Mesendoderm (in vitro differentiated cells): ENCODE measurements at regions not wholly inside any gene's neighbourhood (a gene's known extent, or its start where the extent isn't known, plus 50 kb on each side); places are given as distances from the start of the nearest gene placed in this dataset.
A peak's percentile ranks its signal among the peaks of the same experiment; 100 is the strongest.

ENCODE experiments used
- DNase-seq: peaks from one replicate; pipeline ENCODE4 v3.0.0; 2013
- H2AK5ac ChIP-seq: 2 replicates; pipeline ENCODE4 v1.6.1; 2013; ENCODE audit warnings: low read length, inconsistent platforms
- H2BK120ac ChIP-seq: 2 replicates; pipeline ENCODE4 v1.6.1; 2013; ENCODE audit warnings: low read depth, mild to moderate bottlenecking, low read length, moderate library complexity, mixed read lengths
- H2BK15ac ChIP-seq: replicated peaks from 2 replicates; pipeline ENCODE4 v1.6.1; 2013; ENCODE audit warnings: low read depth, mild to moderate bottlenecking, moderate library complexity
- H2BK5ac ChIP-seq: 2 replicates; pipeline ENCODE4 v1.6.1; 2013; ENCODE audit warnings: low read length, inconsistent platforms
- H3K18ac ChIP-seq: 2 replicates; pipeline ENCODE4 v1.6.1; 2013; ENCODE audit warnings: mild to moderate bottlenecking, low read length, mixed read lengths
- H3K23ac ChIP-seq: one replicate; pipeline ENCODE4 v1.6.1; 2013; ENCODE audit warnings: low read length
- H3K27ac ChIP-seq: 2 replicates; pipeline ENCODE4 v1.5.1; 2013; ENCODE audit warnings: low read depth, mild to moderate bottlenecking, inconsistent platforms, low read length, moderate library complexity
- H3K27me3 ChIP-seq: 2 replicates; pipeline ENCODE4 v1.6.1; 2013; ENCODE audit warnings: low read length, control low read depth, mild to moderate bottlenecking, inconsistent platforms; ENCODE audit not compliant: insufficient read depth, poor library complexity
- H3K36me3 ChIP-seq: 2 replicates; pipeline ENCODE4 v1.6.1; 2013; ENCODE audit warnings: low read length, inconsistent platforms; ENCODE audit not compliant: control insufficient read depth, insufficient read depth
- H3K4ac ChIP-seq: one replicate; pipeline ENCODE4 v1.6.1; 2013; ENCODE audit warnings: low read depth, mild to moderate bottlenecking, low read length, moderate library complexity
- H3K4me1 ChIP-seq: 2 replicates; pipeline ENCODE4 v1.6.1; 2013; ENCODE audit warnings: low read depth, low read length, inconsistent platforms; ENCODE audit not compliant: control insufficient read depth
- H3K4me2 ChIP-seq: 2 replicates; pipeline ENCODE4 v1.6.1; 2013; ENCODE audit warnings: low read length
- H3K4me3 ChIP-seq: 2 replicates; pipeline ENCODE4 v1.5.1; 2013; ENCODE audit warnings: mild to moderate bottlenecking, low read length
- H3K56ac ChIP-seq: one replicate; pipeline ENCODE4 v1.6.1; 2013; ENCODE audit warnings: low read length
- H3K79me1 ChIP-seq: 2 replicates; pipeline ENCODE4 v1.6.1; 2013; ENCODE audit warnings: low read length, inconsistent platforms
- H3K79me2 ChIP-seq: 2 replicates; pipeline ENCODE4 v1.6.1; 2013; ENCODE audit warnings: mild to moderate bottlenecking, low read length; ENCODE audit not compliant: control insufficient read depth, insufficient read depth
- H3K9ac ChIP-seq: 2 replicates; pipeline ENCODE4 v1.6.1; 2013; ENCODE audit warnings: low read length, inconsistent platforms
- H4K5ac ChIP-seq: one replicate; pipeline ENCODE4 v1.6.1; 2013; ENCODE audit warnings: low read length
- H4K8ac ChIP-seq: one replicate; pipeline ENCODE4 v1.6.1; 2013; ENCODE audit warnings: low read depth, mild to moderate bottlenecking, control low read depth, low read length, moderate library complexity
- WGBS: extraction: QIAGEN DNeasy Blood & Tissue Kit; methylation state at CpG from one replicate; pipeline ENCODE4 v1.1.7; 2013; ENCODE audit warnings: low lambda C conversion rate, missing lambda C conversion rate; ENCODE audit not compliant: insufficient coverage; ENCODE audit errors: extremely low coverage; 5-methylcytosine and 5-hydroxymethylcytosine counted together

DNA sequence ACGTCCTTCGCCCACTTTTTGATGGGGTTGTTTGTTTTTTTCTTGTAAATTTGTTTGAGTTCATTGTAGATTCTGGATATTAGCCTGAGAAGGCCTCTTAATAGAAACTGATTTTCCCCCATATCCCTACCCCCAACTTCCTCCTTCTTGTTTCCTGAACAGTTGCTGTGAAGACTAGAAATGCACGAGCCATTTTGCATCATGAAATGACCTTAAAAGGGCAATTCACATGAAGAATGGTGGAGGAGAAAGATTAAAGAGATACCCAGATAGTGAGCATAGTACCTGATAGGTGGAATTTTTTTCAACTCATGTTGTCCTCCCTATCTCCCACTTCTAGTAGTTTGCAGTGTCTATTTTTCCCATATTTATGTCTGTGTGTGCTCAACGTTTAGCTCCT, 55.2 kb upstream of the KCNH8 start:
- H3K56ac ChIP-seq, result no peak overlapping the region
- no peak overlapping the region for H2BK5ac ChIP-seq
- no peak overlapping the region for H4K8ac ChIP-seq
- H3K27me3 ChIP-seq, result no peaks in the 10 kb centered on the region
- H3K4me1 ChIP-seq, result no peaks in the 10 kb centered on the region
- no peak overlapping the region for H2BK15ac ChIP-seq
- H3K36me3 ChIP-seq, result no peaks in the 10 kb centered on the region
- DNase-seq, result no peak
- no peak overlapping the region for H2AK5ac ChIP-seq
- no peaks in the 10 kb centered on the region for H3K79me2 ChIP-seq
- no CpG with 5 or more reads among the region's 4 CpGs for WGBS
- no peak overlapping the region for H4K5ac ChIP-seq
- H3K4me3 ChIP-seq, result no peak overlapping the region
- no peak overlapping the region for H3K4ac ChIP-seq
- H3K79me1 ChIP-seq, result no peaks in the 10 kb centered on the region
- H3K9ac ChIP-seq, result no peak overlapping the region
- no peak overlapping the region for H3K27ac ChIP-seq
- no peak overlapping the region for H3K4me2 ChIP-seq
- H3K23ac ChIP-seq, result no peak overlapping the region
- H2BK120ac ChIP-seq, result no peak overlapping the region
- H3K18ac ChIP-seq, result no peak overlapping the region

DNA sequence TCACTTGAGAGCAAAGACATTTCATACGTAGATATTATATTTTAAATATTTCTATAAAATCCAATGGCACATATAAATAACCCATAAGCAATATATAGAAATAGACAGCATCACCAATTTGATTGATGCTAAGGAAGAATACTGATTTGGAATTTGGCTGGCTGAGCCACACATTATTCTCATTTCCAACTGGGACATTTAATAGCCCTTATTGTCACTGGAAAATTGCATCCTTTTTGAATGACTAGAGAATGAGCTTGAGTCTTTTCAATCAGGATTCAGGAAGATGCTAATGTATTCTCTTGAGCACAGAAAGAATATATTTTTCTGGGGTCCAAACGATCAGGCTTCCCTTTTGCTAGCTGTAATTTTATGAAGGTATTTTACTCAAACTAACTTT, 70.9 kb upstream of the KCNH8 start:
- H3K36me3 ChIP-seq, result no peaks in the 10 kb centered on the region
- no peak overlapping the region for H3K4me2 ChIP-seq
- no peak overlapping the region for H3K56ac ChIP-seq
- H4K5ac ChIP-seq, result no peak overlapping the region
- no peak overlapping the region for H3K9ac ChIP-seq
- H2BK120ac ChIP-seq, result no peak overlapping the region
- H2BK5ac ChIP-seq, result no peak overlapping the region
- no peaks in the 10 kb centered on the region for H3K79me2 ChIP-seq
- no peak overlapping the region for H4K8ac ChIP-seq
- 100% methylated on average over 1 of the region's 2 CpGs for WGBS
- no peak overlapping the region for H3K27ac ChIP-seq
- H3K4me1 ChIP-seq, result no peaks in the 10 kb centered on the region
- H3K4ac ChIP-seq, result no peak overlapping the region
- H3K4me3 ChIP-seq, result no peak overlapping the region
- no peak overlapping the region for H3K23ac ChIP-seq
- DNase-seq, result no peak
- no peak overlapping the region for H2BK15ac ChIP-seq
- no peak overlapping the region for H2AK5ac ChIP-seq
- H3K18ac ChIP-seq, result no peak overlapping the region
- no peaks in the 10 kb centered on the region for H3K79me1 ChIP-seq
- no peaks in the 10 kb centered on the region for H3K27me3 ChIP-seq

DNA sequence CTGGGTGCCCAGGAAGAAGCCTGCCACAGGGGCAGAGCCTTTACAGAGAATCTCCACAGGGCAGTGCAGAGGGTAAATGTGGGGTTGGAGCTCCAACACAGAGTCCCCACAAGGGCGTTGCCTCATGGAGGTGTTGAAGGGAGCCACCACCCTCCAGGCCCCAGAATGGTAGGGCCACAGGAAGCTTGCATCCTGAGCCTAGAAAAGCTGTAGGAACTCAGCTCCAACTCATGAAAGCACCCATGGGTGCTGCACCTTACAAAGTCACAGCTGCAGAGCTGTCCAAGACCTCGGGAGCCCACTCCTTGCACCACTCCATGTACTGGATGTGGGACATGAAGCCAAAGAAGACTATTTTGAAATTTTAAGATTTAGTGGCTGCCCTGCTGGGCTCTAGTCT, 73.3 kb upstream of the KCNH8 start:
- H3K27me3 ChIP-seq, result no peaks in the 10 kb centered on the region
- no peak overlapping the region for H4K5ac ChIP-seq
- no peak overlapping the region for H2BK15ac ChIP-seq
- H2AK5ac ChIP-seq, result no peak overlapping the region
- H2BK5ac ChIP-seq, result no peak overlapping the region
- H3K27ac ChIP-seq, result no peak overlapping the region
- no peak overlapping the region for H3K4ac ChIP-seq
- no peak overlapping the region for H2BK120ac ChIP-seq
- WGBS, result no CpG with 5 or more reads among the region's 2 CpGs
- no peak overlapping the region for H3K9ac ChIP-seq
- H3K18ac ChIP-seq, result no peak overlapping the region
- no peak overlapping the region for H3K23ac ChIP-seq
- DNase-seq, result no peak
- H3K79me1 ChIP-seq, result no peaks in the 10 kb centered on the region
- no peak overlapping the region for H3K56ac ChIP-seq
- no peaks in the 10 kb centered on the region for H3K79me2 ChIP-seq
- no peaks in the 10 kb centered on the region for H3K36me3 ChIP-seq
- H3K4me1 ChIP-seq, result no peaks in the 10 kb centered on the region
- no peak overlapping the region for H3K4me3 ChIP-seq
- H3K4me2 ChIP-seq, result no peak overlapping the region
- no peak overlapping the region for H4K8ac ChIP-seq

DNA sequence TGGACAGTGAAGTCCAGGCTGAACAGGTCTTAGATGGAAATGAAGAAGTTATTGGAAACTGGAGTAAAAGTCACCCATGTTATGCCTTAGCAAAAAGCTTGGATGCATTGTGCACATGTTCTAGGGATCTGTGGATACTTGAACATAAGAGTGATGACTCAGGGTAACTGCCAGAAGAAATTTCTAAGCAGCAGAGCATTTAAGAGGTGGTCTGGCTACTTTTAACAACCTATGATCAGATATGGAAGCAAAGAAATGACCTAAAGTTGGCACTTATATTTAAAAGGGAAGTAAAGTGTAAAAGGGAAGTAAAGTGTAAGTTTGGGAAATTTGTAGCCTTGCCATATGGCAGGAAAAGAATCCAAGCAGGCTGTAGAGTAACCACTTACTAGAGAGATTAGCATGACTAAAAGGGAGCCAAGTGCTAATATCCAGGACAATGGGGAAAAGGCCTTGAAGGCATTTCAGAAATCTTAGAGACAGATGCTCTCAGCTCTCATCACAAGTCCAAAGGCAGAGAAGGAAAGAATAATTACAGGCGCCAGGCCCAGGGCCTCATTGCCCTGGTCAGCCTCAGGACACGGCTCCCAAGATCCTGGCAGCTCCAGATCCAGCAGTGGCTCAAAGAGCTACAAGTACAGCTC, 73.9 kb upstream of the KCNH8 start:
- H4K5ac ChIP-seq, result no peak overlapping the region
- no peak overlapping the region for H3K18ac ChIP-seq
- no peak overlapping the region for H3K4me3 ChIP-seq
- peak; percentile 61 for DNase-seq
- H2BK15ac ChIP-seq, result no peak overlapping the region
- no peak overlapping the region for H3K4me2 ChIP-seq
- no CpG with 5 or more reads among the region's 2 CpGs for WGBS
- H3K79me2 ChIP-seq, result no peaks in the 10 kb centered on the region
- no peak overlapping the region for H2BK120ac ChIP-seq
- no peak overlapping the region for H3K23ac ChIP-seq
- H3K4ac ChIP-seq, result no peak overlapping the region
- H3K36me3 ChIP-seq, result no peaks in the 10 kb centered on the region
- no peaks in the 10 kb centered on the region for H3K4me1 ChIP-seq
- H3K27me3 ChIP-seq, result no peaks in the 10 kb centered on the region
- no peak overlapping the region for H2AK5ac ChIP-seq
- no peak overlapping the region for H2BK5ac ChIP-seq
- H3K27ac ChIP-seq, result no peak overlapping the region
- H3K9ac ChIP-seq, result no peak overlapping the region
- no peaks in the 10 kb centered on the region for H3K79me1 ChIP-seq
- H3K56ac ChIP-seq, result no peak overlapping the region
- no peak overlapping the region for H4K8ac ChIP-seq

DNA sequence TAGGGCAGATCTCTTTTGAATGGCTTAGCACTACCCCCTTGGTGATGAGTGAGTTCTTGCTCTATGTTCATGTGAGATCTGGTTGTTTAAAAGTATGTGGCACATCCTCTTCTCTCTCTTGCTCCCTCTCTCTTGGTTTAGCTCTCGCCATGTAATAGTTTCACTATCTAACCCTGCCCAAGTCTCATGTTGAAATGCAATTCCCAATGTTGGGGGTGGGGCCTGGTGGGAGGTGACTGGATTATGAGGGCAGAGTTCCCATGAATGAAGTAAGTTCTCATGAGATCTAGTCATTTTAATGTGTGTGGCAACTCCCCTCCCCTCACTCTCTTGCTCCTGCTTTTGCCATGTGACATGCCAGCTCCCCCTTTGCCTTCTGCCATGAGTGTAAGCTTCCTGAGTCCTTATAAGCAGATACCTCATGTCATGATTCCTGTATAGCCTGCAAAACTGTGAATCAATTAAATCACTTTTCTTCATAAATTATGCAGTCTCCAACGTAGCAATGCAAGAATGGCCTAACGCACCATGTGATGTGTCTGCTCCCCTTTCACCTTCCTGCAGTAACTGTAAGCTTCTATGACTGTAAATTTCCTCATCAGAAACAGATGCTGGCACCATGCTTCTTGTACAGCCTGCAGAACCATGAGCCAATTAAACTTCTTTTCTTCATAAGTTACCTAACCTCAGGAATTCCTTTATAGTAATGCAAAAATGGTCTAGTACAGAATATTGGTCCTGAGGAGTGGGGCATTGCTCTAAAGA, 74.8 kb upstream of the KCNH8 start:
- Histone ChIP-seq H3K79me2 (no peaks in the 10 kb centered on the region), H3K27me3 (no peaks in the 10 kb centered on the region), H3K79me1 (no peaks in the 10 kb centered on the region), H2AK5ac (no peak overlapping the region), H4K8ac (no peak overlapping the region), H3K27ac (no peak overlapping the region), H3K18ac (no peak overlapping the region), H2BK5ac (no peak overlapping the region), H3K4me1 (no peaks in the 10 kb centered on the region), H3K23ac (no peak overlapping the region), H3K4me3 (no peak overlapping the region), H2BK15ac (no peak overlapping the region), H3K4ac (no peak overlapping the region), H3K9ac (no peak overlapping the region), H2BK120ac (no peak overlapping the region), H3K56ac (no peak overlapping the region), H3K36me3 (no peaks in the 10 kb centered on the region), H4K5ac (no peak overlapping the region), H3K4me2 (no peak overlapping the region)
- DNase-seq, result no peak
- no CpG with 5 or more reads among the region's 3 CpGs for WGBS
